GM20000 (cell line): ENCODE measurements at regions not wholly inside any gene's neighbourhood (a gene's known extent, or its start where the extent isn't known, plus 50 kb on each side); places are given as distances from the start of the nearest gene placed in this dataset.

Experiments used
- DNase-seq: peaks from one replicate; pipeline ENCODE4 v3.0.0; 2012; ENCODE audit warnings: low spot score
- CTCF ChIP-seq: IDR thresholded peaks from 2 replicates; pipeline ENCODE4 v1.5.1; 2012; ENCODE audit warnings: mild to moderate bottlenecking, control low read depth; ENCODE audit errors: extremely low read depth, missing control alignments

- no peak for DNase-seq
- no peak for TF ChIP-seq CTCF
Measured at GRCh38 chr2:129055824-129056223, 737.2 kb upstream of the HS6ST1 start.

GRCh38 chr2:129056309-129056958 lies 737.8 kb upstream of the HS6ST1 start:
- no peak for TF ChIP-seq CTCF
- DNase-seq, result no peak

GRCh38 chr2:129056959-129057317 lies 738.3 kb upstream of the HS6ST1 start:
- DNase-seq, result no peak
- TF ChIP-seq CTCF, result no peak

DNA sequence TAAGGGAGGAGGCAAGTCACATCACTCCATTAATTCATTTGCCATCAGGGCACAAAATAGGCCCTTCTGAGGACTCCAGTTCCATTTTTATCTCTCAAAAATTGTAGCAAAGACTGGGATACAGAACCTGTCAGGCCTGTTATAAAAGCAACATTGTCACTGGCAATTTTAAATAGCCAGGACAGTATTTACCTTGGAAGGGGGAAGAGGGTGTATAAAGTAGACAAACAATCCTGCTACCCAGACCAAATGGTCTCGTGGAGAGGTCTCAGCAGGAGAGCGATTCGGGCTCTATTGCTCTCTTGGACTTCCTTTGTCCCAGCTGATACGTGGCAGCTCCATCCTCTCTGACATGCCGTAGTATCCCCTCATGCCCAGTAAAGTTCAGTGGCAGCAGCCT lies 740.3 kb upstream of the HS6ST1 start:
- no peak for DNase-seq
- TF ChIP-seq CTCF, result no peak

DNA sequence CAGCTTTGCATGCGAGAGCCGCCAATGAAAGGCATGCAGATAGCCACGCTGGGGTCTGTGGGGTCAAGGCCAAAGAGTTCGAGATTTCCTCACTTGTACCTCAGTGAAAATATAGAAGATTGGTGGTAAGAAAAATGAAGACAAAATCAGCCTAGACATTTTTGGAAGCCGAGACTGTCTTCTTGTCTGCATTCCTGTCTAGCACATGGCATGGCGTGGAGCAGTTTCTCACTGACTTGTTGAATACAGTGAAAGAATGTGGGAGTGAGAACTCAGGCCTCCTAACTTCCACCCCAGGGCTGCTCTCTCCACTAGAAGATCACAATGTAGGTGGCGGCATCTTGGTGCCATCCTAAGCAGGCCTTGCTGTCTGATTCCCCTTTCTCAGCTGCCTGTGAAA lies 740.8 kb upstream of the HS6ST1 start:
- DNase-seq, result no peak
- TF ChIP-seq CTCF, result no peak

- TF ChIP-seq CTCF, result no peak
- DNase-seq, result peak; percentile 62
Measured at GRCh38 chr2:129061069-129061768, 742.6 kb upstream of the HS6ST1 start.

GRCh38 chr2:129061769-129062121 lies 743.1 kb upstream of the HS6ST1 start:
- no peak for DNase-seq
- TF ChIP-seq CTCF, result no peak
